ENCODE measurements at regions not wholly inside any gene's neighbourhood (a gene's known extent, or its start where the extent isn't known, plus 50 kb on each side); places are given as distances from the start of the nearest gene placed in this dataset.

DNA sequence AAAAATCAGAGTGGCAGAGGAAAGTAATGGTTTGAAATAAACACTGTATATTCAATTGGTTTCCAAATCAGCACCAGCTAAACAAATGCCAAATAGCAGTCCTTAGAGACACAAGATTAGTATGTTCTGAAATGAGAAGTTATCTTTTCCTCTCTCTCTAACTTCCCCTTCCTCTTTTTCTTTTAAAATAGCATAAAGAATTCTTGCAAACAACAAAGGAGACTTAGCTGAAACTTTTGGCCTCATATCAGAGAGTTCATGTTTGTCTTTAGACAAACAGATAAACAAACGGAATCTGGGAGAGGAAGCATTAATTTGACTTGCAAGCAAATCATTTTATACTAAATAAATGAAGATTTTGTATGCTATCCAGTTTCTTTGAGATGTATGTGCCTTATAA lies 399.0 kb downstream of the GBA3 start:
- TF ChIP-seq, protein P1, sequence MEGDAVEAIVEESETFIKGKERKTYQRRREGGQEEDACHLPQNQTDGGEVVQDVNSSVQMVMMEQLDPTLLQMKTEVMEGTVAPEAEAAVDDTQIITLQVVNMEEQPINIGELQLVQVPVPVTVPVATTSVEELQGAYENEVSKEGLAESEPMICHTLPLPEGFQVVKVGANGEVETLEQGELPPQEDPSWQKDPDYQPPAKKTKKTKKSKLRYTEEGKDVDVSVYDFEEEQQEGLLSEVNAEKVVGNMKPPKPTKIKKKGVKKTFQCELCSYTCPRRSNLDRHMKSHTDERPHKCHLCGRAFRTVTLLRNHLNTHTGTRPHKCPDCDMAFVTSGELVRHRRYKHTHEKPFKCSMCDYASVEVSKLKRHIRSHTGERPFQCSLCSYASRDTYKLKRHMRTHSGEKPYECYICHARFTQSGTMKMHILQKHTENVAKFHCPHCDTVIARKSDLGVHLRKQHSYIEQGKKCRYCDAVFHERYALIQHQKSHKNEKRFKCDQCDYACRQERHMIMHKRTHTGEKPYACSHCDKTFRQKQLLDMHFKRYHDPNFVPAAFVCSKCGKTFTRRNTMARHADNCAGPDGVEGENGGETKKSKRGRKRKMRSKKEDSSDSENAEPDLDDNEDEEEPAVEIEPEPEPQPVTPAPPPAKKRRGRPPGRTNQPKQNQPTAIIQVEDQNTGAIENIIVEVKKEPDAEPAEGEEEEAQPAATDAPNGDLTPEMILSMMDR (IDR thresholded peaks at IDR 0.05; ENCODE audit: low read depth, low read length, missing input control) = no peak
- TF ChIP-seq GABPA (IDR thresholded peaks at IDR 0.05 in 1 of 2, conservative IDR thresholded peaks at IDR 0.05 in 1 of 2) (no peak), YY1 (IDR thresholded peaks at IDR 0.05) (no peak), EGR1 (IDR thresholded peaks at IDR 0.05; ENCODE audit: low read depth in 2 of 2) (no peak), FOXA1 (IDR thresholded peaks at IDR 0.05) (no peak), RAD21 (IDR thresholded peaks at IDR 0.05) (no peak), TAF1 (conservative IDR thresholded peaks at IDR 0.05) (no peak), SP1 (IDR thresholded peaks at IDR 0.05) (no peak), JUND (IDR thresholded peaks at IDR 0.05) (no peak), RXRA (IDR thresholded peaks at IDR 0.05) (no peak), HNF4G (IDR thresholded peaks at IDR 0.05) (no peak)
- TF ChIP-seq, protein P2, sequence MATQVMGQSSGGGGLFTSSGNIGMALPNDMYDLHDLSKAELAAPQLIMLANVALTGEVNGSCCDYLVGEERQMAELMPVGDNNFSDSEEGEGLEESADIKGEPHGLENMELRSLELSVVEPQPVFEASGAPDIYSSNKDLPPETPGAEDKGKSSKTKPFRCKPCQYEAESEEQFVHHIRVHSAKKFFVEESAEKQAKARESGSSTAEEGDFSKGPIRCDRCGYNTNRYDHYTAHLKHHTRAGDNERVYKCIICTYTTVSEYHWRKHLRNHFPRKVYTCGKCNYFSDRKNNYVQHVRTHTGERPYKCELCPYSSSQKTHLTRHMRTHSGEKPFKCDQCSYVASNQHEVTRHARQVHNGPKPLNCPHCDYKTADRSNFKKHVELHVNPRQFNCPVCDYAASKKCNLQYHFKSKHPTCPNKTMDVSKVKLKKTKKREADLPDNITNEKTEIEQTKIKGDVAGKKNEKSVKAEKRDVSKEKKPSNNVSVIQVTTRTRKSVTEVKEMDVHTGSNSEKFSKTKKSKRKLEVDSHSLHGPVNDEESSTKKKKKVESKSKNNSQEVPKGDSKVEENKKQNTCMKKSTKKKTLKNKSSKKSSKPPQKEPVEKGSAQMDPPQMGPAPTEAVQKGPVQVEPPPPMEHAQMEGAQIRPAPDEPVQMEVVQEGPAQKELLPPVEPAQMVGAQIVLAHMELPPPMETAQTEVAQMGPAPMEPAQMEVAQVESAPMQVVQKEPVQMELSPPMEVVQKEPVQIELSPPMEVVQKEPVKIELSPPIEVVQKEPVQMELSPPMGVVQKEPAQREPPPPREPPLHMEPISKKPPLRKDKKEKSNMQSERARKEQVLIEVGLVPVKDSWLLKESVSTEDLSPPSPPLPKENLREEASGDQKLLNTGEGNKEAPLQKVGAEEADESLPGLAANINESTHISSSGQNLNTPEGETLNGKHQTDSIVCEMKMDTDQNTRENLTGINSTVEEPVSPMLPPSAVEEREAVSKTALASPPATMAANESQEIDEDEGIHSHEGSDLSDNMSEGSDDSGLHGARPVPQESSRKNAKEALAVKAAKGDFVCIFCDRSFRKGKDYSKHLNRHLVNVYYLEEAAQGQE (IDR thresholded peaks at IDR 0.05) = no peak
- TF ChIP-seq, protein P3, sequence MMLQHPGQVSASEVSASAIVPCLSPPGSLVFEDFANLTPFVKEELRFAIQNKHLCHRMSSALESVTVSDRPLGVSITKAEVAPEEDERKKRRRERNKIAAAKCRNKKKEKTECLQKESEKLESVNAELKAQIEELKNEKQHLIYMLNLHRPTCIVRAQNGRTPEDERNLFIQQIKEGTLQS (IDR thresholded peaks at IDR 0.05) = no peak
- TF ChIP-seq, protein P4, sequence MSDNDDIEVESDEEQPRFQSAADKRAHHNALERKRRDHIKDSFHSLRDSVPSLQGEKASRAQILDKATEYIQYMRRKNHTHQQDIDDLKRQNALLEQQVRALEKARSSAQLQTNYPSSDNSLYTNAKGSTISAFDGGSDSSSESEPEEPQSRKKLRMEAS (IDR thresholded peaks at IDR 0.05) = no peak
